ENCODE measurements at regions not wholly inside any gene's neighbourhood (a gene's known extent, or its start where the extent isn't known, plus 50 kb on each side); places are given as distances from the start of the nearest gene placed in this dataset.

DNA sequence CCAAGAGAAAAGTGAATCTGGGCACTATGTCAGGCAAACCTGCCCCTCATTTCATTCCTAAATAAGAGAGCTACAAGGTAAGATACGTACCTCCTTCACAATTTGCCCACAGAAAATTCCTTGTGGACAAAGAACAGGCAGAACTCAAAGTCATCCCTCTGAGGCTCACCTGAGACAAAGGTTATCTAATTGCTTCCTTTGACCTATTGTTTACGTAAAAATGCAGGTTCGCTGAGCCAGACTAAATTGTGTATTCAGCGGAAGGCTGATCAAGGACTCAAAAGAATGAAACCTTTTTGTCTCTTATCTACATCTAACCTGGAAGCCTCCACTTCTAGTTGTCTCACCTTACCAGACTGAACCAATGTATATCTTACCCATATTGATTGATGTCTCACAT lies 213.3 kb downstream of the POSTN start:
- TF ChIP-seq CHD4 (IDR thresholded peaks at IDR 0.05; ENCODE audit: insufficient read depth, insufficient replicate concordance, low read depth, low read length, poor library complexity, severe bottlenecking) (no peak), FOXK2 (conservative IDR thresholded peaks at IDR 0.05 in 1 of 2, IDR thresholded peaks at IDR 0.05 in 1 of 2; ENCODE audit: low read depth in 2 of 2) (no peak), POLR2A (conservative IDR thresholded peaks at IDR 0.05) (no peak), MAZ (CRISPR knock-in tag; conservative IDR thresholded peaks at IDR 0.05 in 1 of 2, IDR thresholded peaks at IDR 0.05 in 1 of 2) (no peak), HDGF (IDR thresholded peaks at IDR 0.05) (no peak)
- TF ChIP-seq, protein P1, sequence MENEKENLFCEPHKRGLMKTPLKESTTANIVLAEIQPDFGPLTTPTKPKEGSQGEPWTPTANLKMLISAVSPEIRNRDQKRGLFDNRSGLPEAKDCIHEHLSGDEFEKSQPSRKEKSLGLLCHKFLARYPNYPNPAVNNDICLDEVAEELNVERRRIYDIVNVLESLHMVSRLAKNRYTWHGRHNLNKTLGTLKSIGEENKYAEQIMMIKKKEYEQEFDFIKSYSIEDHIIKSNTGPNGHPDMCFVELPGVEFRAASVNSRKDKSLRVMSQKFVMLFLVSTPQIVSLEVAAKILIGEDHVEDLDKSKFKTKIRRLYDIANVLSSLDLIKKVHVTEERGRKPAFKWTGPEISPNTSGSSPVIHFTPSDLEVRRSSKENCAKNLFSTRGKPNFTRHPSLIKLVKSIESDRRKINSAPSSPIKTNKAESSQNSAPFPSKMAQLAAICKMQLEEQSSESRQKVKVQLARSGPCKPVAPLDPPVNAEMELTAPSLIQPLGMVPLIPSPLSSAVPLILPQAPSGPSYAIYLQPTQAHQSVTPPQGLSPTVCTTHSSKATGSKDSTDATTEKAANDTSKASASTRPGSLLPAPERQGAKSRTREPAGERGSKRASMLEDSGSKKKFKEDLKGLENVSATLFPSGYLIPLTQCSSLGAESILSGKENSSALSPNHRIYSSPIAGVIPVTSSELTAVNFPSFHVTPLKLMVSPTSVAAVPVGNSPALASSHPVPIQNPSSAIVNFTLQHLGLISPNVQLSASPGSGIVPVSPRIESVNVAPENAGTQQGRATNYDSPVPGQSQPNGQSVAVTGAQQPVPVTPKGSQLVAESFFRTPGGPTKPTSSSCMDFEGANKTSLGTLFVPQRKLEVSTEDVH (IDR thresholded peaks at IDR 0.05; ENCODE audit: low read depth, partially characterized antibody) = no peak
- TF ChIP-seq, protein P2, sequence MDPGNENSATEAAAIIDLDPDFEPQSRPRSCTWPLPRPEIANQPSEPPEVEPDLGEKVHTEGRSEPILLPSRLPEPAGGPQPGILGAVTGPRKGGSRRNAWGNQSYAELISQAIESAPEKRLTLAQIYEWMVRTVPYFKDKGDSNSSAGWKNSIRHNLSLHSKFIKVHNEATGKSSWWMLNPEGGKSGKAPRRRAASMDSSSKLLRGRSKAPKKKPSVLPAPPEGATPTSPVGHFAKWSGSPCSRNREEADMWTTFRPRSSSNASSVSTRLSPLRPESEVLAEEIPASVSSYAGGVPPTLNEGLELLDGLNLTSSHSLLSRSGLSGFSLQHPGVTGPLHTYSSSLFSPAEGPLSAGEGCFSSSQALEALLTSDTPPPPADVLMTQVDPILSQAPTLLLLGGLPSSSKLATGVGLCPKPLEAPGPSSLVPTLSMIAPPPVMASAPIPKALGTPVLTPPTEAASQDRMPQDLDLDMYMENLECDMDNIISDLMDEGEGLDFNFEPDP (CRISPR knock-in tag; IDR thresholded peaks at IDR 0.05) = no peak
- TF ChIP-seq, protein P3, sequence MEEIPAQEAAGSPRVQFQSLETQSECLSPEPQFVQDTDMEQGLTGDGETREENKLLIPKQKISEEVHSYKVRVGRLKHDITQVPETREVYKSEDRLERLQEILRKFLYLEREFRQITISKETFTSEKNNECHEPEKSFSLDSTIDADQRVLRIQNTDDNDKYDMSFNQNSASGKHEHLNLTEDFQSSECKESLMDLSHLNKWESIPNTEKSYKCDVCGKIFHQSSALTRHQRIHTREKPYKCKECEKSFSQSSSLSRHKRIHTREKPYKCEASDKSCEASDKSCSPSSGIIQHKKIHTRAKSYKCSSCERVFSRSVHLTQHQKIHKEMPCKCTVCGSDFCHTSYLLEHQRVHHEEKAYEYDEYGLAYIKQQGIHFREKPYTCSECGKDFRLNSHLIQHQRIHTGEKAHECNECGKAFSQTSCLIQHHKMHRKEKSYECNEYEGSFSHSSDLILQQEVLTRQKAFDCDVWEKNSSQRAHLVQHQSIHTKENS (CRISPR knock-in tag; IDR thresholded peaks at IDR 0.05) = no peak
- TF ChIP-seq, protein P4, sequence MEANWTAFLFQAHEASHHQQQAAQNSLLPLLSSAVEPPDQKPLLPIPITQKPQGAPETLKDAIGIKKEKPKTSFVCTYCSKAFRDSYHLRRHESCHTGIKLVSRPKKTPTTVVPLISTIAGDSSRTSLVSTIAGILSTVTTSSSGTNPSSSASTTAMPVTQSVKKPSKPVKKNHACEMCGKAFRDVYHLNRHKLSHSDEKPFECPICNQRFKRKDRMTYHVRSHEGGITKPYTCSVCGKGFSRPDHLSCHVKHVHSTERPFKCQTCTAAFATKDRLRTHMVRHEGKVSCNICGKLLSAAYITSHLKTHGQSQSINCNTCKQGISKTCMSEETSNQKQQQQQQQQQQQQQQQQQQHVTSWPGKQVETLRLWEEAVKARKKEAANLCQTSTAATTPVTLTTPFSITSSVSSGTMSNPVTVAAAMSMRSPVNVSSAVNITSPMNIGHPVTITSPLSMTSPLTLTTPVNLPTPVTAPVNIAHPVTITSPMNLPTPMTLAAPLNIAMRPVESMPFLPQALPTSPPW (CRISPR knock-in tag; IDR thresholded peaks at IDR 0.05) = no peak
- TF ChIP-seq, protein P5, sequence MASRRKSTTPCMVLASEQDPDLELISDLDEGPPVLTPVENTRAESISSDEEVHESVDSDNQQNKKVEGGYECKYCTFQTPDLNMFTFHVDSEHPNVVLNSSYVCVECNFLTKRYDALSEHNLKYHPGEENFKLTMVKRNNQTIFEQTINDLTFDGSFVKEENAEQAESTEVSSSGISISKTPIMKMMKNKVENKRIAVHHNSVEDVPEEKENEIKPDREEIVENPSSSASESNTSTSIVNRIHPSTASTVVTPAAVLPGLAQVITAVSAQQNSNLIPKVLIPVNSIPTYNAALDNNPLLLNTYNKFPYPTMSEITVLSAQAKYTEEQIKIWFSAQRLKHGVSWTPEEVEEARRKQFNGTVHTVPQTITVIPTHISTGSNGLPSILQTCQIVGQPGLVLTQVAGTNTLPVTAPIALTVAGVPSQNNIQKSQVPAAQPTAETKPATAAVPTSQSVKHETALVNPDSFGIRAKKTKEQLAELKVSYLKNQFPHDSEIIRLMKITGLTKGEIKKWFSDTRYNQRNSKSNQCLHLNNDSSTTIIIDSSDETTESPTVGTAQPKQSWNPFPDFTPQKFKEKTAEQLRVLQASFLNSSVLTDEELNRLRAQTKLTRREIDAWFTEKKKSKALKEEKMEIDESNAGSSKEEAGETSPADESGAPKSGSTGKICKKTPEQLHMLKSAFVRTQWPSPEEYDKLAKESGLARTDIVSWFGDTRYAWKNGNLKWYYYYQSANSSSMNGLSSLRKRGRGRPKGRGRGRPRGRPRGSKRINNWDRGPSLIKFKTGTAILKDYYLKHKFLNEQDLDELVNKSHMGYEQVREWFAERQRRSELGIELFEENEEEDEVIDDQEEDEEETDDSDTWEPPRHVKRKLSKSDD (conservative IDR thresholded peaks at IDR 0.05; ENCODE audit: low read length) = no peak
- TF ChIP-seq, protein P6, sequence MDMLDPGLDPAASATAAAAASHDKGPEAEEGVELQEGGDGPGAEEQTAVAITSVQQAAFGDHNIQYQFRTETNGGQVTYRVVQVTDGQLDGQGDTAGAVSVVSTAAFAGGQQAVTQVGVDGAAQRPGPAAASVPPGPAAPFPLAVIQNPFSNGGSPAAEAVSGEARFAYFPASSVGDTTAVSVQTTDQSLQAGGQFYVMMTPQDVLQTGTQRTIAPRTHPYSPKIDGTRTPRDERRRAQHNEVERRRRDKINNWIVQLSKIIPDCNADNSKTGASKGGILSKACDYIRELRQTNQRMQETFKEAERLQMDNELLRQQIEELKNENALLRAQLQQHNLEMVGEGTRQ (CRISPR knock-in tag; IDR thresholded peaks at IDR 0.05) = no peak
- TF ChIP-seq, protein P7, sequence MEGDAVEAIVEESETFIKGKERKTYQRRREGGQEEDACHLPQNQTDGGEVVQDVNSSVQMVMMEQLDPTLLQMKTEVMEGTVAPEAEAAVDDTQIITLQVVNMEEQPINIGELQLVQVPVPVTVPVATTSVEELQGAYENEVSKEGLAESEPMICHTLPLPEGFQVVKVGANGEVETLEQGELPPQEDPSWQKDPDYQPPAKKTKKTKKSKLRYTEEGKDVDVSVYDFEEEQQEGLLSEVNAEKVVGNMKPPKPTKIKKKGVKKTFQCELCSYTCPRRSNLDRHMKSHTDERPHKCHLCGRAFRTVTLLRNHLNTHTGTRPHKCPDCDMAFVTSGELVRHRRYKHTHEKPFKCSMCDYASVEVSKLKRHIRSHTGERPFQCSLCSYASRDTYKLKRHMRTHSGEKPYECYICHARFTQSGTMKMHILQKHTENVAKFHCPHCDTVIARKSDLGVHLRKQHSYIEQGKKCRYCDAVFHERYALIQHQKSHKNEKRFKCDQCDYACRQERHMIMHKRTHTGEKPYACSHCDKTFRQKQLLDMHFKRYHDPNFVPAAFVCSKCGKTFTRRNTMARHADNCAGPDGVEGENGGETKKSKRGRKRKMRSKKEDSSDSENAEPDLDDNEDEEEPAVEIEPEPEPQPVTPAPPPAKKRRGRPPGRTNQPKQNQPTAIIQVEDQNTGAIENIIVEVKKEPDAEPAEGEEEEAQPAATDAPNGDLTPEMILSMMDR (IDR thresholded peaks at IDR 0.05 in 2 of 3, conservative IDR thresholded peaks at IDR 0.05 in 1 of 3; ENCODE audit: insufficient read depth in 2 of 3, low read depth in 1 of 3, low read length in 3 of 3) = no peak
